ENCODE measurements at regions not wholly inside any gene's neighbourhood (a gene's known extent, or its start where the extent isn't known, plus 50 kb on each side); places are given as distances from the start of the nearest gene placed in this dataset.

DNA sequence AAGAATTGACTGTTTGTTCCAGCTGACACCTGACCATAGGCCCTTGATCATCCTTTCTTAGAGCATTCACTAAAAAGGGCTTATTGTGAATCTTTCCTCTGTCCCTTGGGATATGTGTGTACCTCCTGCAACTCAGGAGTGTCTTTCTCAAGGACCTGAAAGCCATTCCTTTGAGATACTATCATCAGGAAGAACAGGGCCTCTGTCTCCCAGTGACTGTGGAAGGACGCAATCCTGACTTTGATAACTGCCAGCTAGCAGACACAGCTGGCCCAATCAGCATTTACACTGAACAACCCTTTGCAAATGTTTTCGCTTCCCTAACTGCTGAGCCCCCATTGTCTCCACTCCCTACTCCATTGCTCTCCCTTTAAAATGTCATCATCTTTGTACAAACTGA, 144.4 kb downstream of the RMI1 start:
- DNase-seq (ENCODE audit: low read depth in 2 of 2), result no peak

DNA sequence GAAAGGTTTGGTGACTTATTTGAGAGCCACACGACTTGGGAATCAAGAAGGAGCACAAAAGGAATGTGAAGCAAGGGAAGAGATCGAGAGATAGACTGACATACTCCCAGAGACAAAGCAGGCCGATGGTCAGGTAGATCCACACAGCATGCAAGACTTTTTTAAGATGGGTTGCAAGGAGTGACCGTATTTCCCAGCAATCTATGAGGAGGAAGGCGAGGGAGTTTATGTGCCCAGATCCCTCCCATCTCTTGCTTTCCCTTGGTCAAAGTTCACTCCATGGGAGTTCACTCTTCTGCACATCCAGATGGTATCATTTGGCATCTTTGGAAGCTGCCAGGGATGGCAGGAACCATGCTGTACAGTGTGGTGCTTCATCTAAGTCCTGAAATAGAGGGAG, 148.9 kb downstream of the RMI1 start:
- DNase-seq (ENCODE audit: low read depth in 2 of 2), result no peak

DNA sequence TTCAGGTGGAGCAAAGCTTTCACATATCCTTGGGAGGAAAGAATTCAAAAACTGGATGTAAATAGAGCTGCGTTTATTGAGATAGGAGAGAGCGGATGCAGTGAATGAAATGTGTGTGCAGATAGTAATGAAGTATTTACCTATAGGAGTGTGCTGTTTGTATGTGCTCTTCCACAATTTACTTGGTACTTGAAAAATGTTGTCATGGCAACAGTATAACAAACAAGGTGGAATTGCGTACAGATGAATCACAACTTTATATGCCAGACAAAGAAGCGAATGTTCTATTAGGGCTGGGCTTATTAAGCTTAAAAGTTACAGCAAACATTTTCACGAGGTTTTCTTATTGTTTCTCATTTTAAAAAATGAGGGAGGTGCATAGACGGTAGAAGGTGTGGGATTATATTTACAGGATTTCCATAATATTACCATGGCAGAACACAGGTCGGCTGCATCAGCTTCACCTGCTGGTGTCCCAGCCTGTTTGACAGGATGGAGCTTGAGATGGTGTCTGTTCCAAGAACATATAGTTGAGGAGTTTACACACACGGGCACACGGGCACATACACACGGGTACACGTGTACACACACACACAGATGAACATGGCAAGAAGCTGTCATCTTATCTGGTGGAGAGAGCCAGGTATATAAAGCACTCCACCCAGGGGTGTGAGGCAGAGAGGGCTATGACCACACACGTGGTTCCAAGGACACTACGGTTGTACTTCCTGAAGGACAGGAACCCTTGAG, 155.7 kb downstream of the RMI1 start:
- DNase-seq (ENCODE audit: low read depth in 2 of 2), result no peak

DNA sequence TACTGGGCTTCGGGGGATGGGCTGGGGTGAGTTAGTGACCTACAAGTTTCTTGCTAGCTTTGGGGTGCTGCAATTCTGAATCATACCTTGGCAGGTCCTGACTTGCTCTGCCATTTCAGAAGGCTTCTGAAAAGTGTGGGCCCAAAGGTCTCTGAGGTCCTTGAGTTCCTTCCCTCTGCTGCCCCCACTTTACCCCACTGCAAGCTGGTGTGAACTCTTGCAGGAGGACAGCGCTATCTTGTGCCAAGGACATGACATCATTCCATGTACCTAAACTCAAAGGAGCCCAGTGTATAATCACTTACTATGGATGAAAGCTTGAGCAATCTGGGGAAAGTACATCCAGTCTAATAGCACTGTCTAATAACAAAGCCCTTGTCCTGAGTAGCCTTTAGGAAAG, 157.4 kb downstream of the RMI1 start:
- no peak for DNase-seq (ENCODE audit: low read depth in 2 of 2)

- no peak for DNase-seq (ENCODE audit: low read depth in 2 of 2)
These were observed 157.9 kb downstream of the RMI1 start for GRCh38 chr9:84138541-84138940.

GRCh38 chr9:84139296-84140070, 158.9 kb downstream of the RMI1 start:
- no peak for DNase-seq (ENCODE audit: low read depth in 2 of 2)

GRCh38 chr9:84140535-84141101, 160.0 kb downstream of the RMI1 start:
- peak in 1 of 2 donors; percentile 0 for DNase-seq (ENCODE audit: low read depth in 2 of 2)

DNA sequence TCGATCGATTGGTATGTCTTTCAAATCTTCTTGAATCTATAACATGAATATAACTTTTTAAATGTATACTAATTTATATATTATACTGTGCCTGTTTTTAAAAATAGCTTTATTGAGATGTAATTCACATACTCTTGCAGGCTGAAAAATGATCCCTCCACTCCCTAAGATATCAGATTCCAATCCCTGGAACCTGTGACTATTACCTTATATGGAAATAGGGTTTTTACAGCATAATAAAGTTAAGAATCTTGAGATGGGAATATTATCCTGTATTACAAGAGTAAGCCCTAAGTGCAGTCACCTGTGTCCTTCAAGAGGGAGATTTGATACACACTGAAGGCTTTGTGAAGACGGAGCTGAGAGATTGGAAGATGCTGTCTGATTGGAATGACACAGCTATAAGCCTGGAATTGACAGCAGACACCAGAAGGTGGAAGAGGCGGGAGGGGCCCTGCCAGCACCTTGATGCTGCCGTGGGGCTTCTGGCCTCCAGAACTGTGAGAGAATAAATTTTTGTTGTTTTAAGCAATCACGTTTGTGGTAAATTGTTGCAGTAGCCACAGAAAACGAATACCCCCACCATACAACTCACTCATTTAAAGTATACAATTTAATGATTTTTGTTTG, 161.3 kb downstream of the RMI1 start:
- DNase-seq (ENCODE audit: low read depth in 2 of 2), result no peak

DNA sequence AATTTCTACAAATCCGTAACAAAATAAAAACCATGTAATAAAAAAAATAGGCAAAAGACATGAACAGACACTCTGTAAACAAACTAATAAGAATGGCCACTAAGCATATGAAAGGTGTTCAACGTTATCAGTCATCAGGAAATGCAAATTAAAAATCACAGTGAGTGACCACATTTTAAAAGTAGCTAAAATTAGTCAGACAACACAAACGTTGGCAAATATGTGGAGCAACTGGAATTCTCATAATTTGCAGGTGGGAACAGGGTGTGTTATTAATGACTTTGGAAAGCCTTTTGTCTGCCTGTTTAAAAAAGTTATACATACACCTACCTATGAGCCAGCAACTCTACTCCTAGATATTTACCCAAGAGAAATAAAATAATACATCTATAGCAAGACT, 164.4 kb downstream of the RMI1 start:
- DNase-seq (ENCODE audit: low read depth in 2 of 2), result no peak

GRCh38 chr9:84145780-84146179, 165.2 kb downstream of the RMI1 start:
- no peak for DNase-seq (ENCODE audit: low read depth in 2 of 2)

GRCh38 chr9:84146893-84147710, 166.5 kb downstream of the RMI1 start:
- no peak for DNase-seq (ENCODE audit: low read depth in 2 of 2)

DNA sequence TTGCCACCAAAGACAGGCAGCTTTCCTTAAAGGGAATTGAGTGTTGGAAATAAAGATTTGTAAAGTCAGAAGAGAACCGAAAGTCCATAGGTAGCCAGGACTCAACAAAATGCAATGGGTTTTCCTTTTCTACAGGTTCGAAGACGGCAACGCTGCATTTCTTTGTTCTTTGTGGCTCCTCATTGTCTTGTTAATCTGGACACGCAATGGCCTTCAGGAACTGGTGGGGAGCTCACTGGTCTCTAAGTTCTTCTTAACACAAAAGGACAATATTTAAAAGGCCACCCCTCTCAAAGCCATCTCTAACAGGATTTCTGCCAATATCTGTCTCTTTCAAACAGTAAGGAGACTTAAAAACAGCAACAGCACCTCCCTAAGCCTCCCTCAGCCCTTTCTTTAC, 170.6 kb downstream of the RMI1 start:
- DNase-seq (ENCODE audit: low read depth in 2 of 2), result no peak

DNA sequence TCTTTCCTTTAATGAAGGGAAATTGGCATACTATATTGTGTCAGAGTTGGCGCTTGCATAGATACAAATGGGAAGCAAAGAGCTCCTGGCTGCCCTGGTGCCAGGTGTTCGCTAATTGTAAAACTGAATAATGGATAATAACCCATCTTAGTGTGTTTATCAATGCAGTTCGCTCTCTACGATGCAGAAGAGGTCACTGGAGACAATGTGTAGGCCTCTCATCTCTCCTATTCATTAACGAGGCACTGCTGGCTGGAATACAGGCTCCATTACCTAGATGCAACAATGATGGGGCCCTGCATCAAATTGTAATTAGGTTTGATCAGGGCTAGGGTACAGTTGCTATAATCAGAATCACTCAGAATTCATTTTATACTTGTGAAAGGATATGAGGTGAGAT, 171.0 kb downstream of the RMI1 start:
- no peak for DNase-seq (ENCODE audit: low read depth in 2 of 2)

GRCh38 chr9:84152204-84152603, 171.6 kb downstream of the RMI1 start:
- DNase-seq (ENCODE audit: low read depth in 2 of 2), result no peak

DNA sequence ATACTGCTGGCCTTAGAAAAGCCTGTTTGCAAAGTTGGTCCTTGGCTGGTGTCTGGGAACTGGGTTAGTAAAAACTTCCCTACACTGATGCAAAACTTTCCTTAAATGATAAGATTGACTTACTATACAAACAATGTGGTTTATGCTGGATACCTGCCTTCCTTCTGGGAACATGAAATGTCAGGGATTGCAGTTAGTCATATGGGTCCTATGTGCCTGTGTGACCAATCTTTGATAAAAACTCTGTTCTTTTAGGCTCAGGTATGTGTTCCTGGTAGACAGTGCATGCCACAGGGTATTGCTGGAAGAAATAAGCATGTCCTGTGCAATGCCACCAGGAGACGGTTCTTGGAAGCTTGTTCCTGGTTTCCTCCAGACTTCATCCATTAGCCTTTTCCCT, 173.3 kb downstream of the RMI1 start:
- no peak for DNase-seq (ENCODE audit: low read depth in 2 of 2)

DNA sequence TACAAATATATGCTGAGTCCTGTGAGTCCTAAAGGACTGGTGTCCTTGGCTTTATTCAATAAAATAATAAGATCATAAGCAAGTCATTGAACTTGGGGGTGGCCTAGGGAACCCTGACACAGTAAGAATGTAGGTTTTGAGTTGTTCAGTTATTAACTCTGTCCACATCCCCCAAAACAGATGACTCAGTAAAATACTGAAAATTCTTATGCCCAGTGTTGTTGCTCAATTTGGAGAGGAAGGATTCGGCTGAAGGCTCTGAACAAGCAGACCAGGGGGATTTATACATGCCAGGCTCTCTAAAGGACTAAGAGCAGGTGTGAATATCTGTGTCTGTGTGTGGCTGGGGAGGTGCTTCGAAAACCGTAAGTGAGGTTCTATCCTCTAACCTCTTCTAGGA, 173.7 kb downstream of the RMI1 start:
- no peak for DNase-seq (ENCODE audit: low read depth in 2 of 2)

DNA sequence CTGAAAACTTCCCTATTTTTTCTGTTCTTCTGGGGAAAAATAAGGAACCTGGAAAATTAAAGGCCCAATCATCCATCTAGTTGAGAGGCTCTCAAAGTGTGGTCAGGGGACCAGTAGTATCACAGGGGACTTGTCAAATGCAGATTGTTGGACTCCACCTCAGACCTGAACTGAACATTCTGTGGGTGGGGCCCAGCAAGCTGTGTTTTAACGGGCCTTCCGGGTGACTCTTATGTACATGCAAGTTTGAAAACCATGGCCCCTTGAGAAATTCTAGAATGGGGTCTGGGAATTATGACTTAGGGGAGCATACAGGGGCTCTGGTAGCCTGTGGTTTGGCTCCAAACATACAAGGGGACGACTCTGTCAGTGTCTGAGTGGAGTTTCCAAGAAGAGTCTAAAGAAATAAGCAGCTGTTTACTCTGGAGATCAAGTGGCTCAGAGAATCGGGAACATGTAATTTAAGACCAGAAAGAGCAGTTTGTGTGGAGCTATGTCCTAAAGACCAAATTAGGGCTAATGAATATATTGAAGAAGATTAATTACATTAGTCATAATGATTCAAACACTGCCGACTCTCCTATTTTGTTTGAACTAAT, 177.4 kb downstream of the SLC28A3 start:
- no peak for DNase-seq (ENCODE audit: low read depth in 2 of 2)

GRCh38 chr9:84166891-84167290, 173.7 kb downstream of the SLC28A3 start:
- DNase-seq (ENCODE audit: low read depth in 2 of 2), result no peak

- DNase-seq (ENCODE audit: low read depth in 2 of 2), result no peak
These were observed 171.3 kb downstream of the SLC28A3 start for GRCh38 chr9:84169240-84169639.

DNA sequence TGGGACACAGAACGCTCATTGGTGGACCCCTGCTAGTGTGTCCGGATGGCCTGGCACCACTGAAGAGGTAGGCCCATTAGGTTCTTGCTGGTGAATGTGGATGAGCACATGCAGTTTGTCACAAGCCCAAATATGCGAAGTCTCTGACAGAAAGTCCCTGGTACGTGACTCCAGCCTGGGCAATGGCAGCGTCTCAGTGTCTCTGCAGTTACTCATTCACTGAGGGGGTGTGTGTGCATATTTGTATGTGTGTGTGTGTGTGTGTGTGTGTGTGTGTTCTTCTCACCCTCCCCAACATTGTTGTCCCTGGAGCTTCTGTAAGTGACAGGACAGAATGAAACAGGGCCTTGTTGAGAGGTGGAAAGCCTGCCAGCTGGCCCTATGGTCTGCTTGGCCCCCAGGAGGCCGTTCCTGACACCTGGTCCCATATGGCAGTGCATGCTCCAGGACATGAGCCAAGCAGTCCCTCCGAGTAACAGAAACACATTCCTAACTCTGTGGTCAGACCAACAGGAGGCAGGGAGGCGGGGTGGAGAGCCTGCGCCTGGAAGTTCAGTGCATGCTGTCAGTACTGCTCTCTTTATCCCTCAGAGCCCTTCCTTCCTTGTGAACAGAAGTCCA, 169.9 kb downstream of the SLC28A3 start:
- no peak for DNase-seq (ENCODE audit: low read depth in 2 of 2)

DNA sequence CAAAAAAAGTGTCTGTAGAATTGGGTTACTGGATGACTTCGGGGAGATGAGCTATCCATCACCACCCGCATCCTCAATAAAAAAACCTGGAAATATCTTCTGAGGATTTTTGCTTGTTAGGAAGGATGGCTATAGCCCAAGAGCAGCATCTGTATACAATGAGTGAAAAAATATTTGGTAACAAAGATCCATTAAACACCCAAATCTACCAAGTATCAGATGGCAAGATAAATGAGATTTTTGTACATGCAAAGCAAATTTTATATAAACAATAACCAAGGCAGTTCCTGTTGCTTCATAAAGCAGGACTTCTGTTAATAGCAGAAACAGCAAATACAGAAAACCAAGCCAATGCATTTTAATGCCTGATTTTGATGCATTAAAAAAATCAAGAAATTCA, 166.6 kb downstream of the SLC28A3 start:
- no peak for DNase-seq (ENCODE audit: low read depth in 2 of 2)

All from stimulated activated CD8-positive, alpha-beta memory T cell treated with anti-CD3 and anti-CD28 coated beads, Interleukin-7, amount 100 ng/mL, for 4 hours (primary cell).